Erythroblast (primary cell): ENCODE measurements at regions not wholly inside any gene's neighbourhood (a gene's known extent, or its start where the extent isn't known, plus 50 kb on each side); places are given as distances from the start of the nearest gene placed in this dataset.

Experiments used
- GATA1 ChIP-seq: IDR thresholded peaks from 2 replicates; pipeline ENCODE4 v1.6.1; 2011; ENCODE audit warnings: low read depth, mild to moderate bottlenecking, control low read depth, low read length, moderate library complexity
- POLR2A ChIP-seq: IDR thresholded peaks from 2 replicates; pipeline ENCODE4 v1.6.1; 2011; ENCODE audit warnings: mild to moderate bottlenecking, low read length

DNA sequence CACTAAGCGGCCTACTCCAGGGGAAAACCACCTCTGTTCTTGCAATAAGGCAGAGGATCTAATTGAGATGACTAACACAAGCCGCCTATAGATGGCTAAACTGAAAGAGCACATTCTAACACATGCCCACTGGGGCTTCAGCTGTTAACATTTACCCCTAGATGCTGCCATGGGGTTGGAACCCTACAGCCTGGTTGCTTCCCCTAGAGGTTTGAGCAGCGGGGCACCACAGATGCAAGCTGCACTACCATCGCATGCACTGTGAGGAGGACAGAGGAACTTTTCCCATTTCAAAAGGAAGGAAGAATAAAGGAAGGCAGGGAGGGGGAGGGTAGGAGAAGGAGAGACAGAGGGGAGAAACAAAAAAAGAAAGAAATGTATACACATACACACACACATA is 465.8 kb upstream of the PCDH15 start:
- TF ChIP-seq POLR2A = no peak
- TF ChIP-seq GATA1 = no peak
